Prostate gland (tissue), 2 donors: ENCODE measurements at regions not wholly inside any gene's neighbourhood (a gene's known extent, or its start where the extent isn't known, plus 50 kb on each side); places are given as distances from the start of the nearest gene placed in this dataset.

Source experiments
- POLR2AphosphoS5 ChIP-seq: sonication (generic); formaldehyde crosslinking; IDR thresholded peaks from one replicate; pipeline ENCODE4 v1.6.1; 2017; ENCODE audit warnings: antibody characterized with exemption
- TF ChIP-seq, protein P1 (sequence below), 4 experiments: fragments of 200-600 bp in 2 of 4; fragments of 450-650 bp in 2 of 4; sonication (generic) in 2 of 4; IDR thresholded peaks; 1 replicate in 3 of 4; 2 replicates in 1 of 4; pipeline ENCODE4 v1.5.1; 2016 to 2019; ENCODE audit warnings: antibody characterized with exemption in 4 of 4, mild to moderate bottlenecking in 2 of 4, moderate library complexity in 2 of 4

DNA sequence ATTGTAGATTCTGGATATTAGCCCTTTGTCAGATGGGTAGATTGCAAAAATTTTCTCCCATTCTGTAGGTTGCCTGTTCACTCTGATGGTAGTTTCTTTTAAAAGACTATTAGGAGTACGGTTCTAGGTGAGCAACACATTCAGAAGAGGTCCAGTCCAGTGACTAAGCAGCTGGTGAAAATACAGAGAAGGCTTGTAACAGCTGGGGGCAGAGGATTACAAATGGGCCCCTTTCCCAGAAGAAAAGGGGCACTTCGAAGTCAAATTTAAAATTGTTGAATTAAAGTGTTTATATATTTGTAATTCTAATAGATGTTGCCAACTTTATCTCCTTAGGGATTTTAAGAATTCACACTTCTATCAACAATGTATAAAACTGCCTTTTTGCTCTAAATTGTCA lies 720.5 kb downstream of the TLE4 start:
- TF ChIP-seq, protein P1, sequence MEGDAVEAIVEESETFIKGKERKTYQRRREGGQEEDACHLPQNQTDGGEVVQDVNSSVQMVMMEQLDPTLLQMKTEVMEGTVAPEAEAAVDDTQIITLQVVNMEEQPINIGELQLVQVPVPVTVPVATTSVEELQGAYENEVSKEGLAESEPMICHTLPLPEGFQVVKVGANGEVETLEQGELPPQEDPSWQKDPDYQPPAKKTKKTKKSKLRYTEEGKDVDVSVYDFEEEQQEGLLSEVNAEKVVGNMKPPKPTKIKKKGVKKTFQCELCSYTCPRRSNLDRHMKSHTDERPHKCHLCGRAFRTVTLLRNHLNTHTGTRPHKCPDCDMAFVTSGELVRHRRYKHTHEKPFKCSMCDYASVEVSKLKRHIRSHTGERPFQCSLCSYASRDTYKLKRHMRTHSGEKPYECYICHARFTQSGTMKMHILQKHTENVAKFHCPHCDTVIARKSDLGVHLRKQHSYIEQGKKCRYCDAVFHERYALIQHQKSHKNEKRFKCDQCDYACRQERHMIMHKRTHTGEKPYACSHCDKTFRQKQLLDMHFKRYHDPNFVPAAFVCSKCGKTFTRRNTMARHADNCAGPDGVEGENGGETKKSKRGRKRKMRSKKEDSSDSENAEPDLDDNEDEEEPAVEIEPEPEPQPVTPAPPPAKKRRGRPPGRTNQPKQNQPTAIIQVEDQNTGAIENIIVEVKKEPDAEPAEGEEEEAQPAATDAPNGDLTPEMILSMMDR (IDR thresholded peaks at IDR 0.05): no peak
- no peak for TF ChIP-seq POLR2AphosphoS5
